CD4-positive, alpha-beta T cell treated with Interleukin-17A for 1 hour (primary cell): ENCODE measurements at regions not wholly inside any gene's neighbourhood (a gene's known extent, or its start where the extent isn't known, plus 50 kb on each side); places are given as distances from the start of the nearest gene placed in this dataset.
A peak's percentile ranks its signal among the peaks of the same experiment; 100 is the strongest.
"Not testable (repeated sequence)": the region's sequence is repeated elsewhere in the genome, so short reads cannot be mapped to it uniquely, and the experiment has no call there.

Experiments used
- DNase-seq: peaks from one replicate; pipeline ENCODE4 v3.0.0-alpha.2; 2020

DNA sequence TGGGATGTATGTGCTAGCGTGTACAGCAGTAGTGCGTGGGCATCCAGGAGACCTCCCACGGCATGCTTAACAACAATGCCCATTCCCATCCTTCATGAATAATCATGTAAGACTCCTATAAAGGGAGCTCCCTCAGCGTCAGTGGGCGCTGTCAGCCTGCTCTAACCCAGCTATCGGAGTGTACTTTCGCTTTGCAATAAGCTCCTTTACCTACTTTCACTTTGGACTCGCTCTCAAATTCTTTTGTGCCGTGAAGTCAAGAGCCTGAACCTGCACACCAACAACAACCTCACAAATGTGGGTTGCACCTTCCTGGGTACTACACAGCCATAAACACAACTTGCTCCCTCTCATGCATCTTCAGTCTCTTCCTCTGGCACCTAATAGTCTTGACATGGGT is 114.8 kb upstream of the PAXBP1 start:
- DNase-seq: peak; percentile 60

DNA sequence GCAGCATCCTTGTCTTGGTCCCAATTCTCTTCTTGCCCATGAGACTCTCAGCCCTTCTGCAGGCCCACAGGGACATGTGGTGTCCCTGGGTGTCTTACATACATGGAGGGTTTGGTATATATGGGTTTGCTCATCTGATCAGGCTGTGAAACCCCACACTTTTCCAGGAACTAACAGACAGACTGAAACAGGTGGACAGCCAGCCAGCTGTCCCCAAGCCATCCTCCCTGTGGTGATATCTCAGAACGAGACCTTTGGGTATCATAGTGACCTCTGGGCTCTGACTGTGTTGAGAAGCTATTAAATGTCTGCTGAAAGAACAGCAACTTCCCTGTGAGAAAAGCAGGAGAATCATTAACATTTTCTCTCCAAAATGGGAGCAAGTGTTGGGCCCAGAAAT is 115.5 kb upstream of the PAXBP1 start:
- no peak for DNase-seq

DNA sequence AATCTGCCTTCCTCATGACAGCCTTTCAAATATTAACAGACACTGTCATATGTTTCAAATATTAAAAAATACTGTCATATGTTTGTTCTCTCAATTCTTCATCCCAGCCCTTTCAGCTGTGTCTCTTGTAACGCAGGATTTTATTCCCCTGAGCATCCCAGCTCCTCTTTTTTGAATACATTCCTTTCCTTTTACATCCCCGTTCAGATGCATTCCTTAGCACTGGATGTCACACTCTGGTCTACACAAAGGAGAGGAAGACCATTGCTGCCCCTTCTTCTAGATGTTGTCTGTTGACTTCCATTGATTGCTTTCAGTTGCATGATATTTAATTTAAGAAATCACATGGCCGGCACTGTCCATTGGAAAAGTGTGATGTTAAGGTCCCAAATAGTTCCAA is 117.4 kb upstream of the PAXBP1 start:
- no peak for DNase-seq

DNA sequence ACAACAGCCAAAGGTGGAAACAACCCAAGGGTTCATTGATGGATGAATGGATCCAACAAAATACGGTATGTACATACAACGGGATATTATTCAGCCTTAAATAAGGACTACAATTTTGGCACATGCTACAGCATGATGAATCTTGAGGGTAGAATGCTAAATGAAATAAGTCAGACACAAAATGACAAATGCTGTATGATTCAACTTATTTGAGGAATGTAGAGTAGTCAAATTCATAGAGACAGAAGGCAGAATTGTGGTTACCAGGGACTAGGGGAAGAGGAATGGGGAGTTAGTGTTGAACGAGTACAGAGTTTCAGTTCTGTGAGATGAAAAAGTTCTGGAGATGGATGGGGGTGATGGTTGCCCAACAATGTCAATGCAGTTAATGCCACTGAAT is 118.0 kb upstream of the PAXBP1 start:
- DNase-seq: no peak

DNA sequence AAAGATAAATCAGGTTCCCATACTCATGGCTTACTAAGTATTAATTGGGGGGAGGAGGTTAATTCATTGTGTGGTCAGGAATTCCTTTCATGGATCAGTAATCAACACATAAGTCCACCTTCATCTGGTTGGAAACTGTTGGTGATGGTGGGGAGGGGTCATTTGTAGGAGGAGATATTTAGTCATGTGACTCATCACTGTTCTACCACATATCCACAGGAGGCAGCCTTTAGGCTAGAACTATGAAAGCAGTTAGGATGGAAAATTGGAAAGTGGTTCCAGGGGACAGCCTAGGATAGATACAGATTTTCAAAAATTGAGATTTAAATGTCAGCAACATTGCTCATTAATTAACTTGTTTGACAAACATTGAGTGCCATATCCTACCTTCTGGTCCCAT is 122.8 kb upstream of the PAXBP1 start:
- no peak for DNase-seq

DNA sequence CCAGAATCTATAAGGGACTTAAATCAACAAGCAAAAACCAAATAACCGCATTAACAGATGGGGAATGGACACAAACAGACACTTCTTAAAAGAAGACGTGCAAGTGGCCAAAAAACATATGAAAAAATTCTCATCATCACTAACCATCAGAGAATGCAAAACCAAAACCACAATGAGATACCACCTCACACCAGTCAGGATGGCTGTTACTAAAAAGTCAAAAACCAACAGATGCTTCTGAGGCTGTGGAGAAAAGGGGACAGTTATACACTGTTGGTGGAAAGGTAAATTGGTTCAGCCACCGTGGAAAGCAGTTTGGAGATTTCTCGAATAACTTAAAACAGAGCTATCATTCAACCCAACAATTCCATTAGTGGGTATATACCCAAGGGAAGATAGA is 124.9 kb upstream of the OLIG2 start:
- no peak for DNase-seq

DNA sequence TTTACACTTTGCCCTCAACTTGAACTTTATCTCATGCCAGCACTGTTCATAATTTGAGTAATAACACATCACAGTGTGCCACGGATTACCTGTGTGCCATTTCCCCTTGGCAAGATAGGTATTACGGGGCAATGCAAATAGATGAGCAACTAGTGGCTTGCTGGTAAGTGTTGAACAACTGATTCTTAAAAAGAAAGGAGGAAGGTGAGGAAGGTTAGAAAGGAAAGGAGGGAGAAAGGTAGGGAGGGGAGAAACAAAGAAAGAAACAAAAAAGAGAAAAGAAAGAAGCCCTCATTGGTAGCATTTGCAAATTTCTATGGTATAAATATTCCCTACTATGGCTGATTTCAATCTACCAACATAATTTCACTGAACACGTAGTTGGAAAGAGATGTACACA is 118.2 kb upstream of the OLIG2 start:
- DNase-seq: no peak

DNA sequence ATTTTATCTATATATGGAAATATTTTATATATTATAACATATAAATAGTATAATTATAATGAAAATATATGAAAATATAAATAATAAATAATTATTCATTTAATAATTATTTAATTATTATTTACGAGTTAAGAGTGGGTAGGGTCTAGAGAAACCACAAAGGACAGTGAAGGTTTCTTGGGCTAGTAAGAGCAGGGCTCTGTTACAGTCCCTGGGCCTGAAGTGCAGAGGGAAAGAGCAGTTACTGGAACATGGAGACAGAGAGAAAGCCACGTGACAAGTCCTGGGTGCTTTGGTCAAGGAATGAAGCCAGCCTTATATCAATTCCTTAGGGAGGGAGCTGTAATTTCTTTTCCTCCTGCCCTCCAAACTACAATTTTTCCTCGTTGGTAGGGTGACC is 117.2 kb upstream of the OLIG2 start:
- no peak for DNase-seq

DNA sequence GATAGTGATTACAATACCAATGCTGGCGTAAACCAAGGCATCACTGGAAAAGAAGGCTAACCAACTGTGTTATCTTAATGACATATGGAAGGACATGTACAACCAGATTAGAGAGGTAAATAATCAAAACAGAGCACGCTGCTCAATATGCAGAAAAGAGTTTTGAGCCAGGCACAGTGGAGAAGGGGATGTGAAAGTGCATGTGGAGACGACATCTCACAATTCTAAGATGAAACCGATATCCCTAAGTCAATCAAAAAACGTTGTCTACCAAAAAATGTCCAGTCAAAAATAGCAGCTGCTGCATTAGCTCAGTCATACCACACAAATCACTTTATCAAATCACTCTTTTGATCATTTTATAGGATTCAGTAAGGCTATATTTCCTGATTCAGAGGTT is 116.3 kb upstream of the OLIG2 start:
- no peak for DNase-seq

DNA sequence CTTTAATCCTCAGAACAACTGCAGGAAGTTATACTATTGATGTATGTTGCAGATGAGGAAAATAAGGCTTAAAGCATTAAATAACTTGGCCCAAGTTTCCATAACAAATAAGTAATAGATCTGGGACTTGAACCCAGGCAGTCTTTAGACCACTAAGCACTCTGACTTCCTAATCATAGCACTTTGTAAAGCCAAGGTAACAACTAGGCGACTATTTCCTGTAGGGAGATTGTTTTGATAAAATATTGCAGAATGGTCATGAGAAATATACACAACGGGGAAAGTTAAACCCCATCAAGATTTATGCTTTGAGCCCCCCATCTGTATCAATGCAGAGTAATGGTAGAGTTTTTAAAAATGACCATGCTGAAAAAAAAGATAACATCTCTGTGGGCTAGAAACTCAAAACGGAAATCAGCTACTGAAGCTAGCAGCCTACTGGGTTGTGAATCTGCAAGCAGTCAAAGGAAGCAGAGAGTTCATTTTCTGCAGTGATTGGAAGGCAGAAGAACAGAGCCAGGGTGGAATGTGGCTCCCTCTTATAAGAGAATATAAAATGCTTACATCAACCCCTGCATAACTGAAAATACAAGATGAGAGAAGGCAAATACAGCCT is 111.2 kb upstream of the OLIG2 start:
- peak; percentile 36 for DNase-seq

DNA sequence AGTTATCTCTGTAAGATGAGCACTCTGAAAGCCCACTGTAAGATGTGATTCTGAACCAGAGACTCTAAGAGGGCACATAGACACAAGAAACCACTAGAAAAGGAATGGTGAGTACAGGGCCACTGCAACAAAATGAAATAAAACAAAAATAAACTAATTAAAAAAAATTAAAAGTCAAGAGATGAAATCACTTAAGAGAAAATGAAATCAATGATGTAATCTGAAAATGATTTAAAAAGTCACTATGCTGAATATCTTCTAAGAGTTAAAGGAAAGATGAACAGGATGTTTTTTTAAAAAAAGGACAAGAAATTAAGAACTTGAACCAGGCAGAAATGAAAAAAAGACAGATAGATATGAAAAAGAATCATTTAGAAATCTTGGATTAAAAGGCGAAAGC is 110.6 kb upstream of the OLIG2 start:
- DNase-seq: no peak

DNA sequence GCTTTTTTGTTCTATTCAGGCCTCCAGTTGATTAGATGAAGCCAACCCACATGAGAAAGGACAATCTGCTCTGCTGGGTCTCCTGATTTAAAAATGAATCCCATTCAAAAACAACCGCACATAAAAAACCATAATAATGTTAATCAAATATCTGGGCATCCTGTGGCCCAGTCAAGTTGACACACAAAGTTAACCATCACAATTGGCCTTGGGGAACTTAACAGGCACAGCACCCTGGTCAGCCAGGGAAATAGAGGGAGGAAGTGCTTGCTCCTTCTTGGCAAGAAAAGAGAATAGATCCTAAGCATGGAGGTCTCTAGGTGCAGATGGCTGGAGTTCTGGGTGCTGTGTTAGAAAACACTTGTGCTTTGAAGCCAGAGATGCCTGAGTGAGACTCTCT is 109.6 kb upstream of the OLIG2 start:
- DNase-seq: no peak

DNA sequence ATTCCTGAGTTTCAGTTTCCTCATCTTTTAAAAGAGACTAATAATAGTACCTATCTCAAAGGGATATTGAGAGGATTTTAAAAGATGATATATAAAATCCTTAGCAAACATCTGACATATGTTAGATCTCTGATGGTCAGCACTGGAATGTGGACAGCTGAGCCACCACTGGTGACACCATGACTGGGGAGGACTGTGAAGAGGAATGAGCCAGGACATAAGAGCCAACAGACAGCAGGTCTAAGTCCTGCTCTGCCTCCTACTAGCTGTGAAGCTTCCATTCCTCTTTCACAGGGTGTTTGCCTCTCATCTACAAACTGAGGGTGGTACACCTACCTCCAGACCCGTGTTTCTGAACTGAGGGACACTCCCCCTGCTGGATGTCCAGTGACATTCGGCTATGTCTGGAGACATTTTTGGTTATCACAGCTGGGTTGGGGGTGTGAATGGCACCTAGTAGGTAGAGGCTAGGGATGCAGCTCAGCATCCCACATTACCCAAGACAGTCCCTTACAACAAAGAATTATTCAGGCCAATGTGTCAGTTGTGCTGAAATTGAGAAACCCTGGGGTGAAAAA is 109.1 kb upstream of the OLIG2 start:
- DNase-seq: peak; percentile 8

DNA sequence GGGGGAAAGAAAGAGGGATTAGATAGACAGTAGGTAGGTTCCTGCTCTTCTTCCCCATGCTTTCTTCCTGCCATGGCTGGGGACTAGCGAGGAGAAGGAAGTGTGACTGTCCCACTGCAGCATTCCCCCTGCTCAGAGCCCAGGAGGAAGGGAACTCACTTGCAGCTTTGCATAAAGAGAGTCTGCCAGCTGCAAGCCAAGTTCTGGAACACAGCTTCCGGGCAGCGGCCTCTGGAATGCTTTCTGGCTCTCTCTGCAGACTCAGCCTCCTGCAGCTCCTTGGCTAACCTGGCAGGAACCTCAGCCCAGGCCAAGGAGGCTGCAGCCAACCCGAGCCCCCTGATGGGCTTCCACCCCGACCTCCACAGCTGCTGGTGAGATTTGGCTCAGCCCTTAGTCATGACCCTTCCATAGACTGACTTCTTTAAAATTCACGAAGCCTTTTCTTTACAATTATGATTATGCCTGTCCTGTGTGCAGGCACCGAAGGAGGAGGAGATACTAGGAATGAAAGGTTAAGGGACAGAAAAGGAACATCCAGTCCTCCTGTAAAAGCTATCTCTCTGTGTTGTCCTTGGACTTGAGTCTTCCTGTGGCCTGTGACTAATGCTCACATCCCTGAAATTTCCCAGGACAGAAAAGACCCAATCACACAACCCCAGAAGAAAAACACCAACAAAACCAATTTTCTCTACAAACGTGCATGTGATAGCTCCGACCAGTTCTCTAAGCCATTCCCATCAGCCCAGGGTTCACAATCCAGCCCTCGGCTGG is 108.2 kb upstream of the OLIG2 start:
- DNase-seq: no peak

DNA sequence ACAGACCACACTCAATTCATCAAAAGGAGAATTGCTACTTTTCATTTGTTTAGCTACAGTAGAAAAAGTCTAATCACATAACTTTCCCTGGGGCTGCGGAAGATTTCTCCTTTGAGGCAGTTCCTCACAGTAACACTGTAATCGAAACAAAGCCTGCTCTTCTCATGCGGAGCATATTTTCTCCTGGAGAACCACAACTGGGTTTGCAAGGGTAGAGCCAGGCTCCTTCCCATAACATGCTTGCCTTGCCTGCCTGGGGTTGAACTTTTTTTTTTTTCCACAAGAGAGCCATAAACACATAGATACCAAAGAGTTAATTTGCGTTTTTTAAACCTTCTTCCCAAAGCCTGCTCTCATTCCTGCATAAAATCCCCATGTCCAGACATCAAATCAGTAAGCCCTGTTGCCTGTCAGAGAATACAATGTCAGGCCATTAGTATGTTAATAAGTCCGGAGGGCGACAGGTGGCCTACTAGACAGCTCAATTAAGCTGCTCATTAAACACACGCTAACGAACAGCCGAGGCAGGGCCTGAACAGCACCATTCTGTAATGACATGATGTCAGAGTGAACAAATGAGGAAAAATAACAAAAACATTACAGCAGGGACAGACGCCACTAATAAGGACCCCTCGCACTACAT is 107.1 kb upstream of the OLIG2 start:
- no peak for DNase-seq

DNA sequence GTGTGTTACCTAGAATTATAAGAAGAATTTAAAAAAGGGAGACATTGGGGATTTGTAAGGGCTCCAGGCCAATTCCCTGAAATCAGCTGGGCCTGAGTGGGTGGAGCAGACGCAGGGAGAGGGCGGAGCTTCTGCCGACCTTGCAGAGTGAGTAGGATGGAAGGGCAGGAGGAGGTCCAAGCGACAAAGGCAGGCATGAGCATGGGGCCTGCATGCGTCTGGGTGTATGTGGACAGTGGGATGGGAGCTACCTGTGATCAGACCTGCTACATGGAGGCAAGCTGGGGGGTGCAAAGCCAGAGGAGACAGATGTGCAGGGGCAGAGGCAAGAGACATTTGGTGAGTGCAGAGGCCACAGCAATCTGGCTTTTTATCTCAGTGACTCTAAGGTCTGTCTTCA is 105.3 kb upstream of the OLIG2 start:
- DNase-seq: no peak

DNA sequence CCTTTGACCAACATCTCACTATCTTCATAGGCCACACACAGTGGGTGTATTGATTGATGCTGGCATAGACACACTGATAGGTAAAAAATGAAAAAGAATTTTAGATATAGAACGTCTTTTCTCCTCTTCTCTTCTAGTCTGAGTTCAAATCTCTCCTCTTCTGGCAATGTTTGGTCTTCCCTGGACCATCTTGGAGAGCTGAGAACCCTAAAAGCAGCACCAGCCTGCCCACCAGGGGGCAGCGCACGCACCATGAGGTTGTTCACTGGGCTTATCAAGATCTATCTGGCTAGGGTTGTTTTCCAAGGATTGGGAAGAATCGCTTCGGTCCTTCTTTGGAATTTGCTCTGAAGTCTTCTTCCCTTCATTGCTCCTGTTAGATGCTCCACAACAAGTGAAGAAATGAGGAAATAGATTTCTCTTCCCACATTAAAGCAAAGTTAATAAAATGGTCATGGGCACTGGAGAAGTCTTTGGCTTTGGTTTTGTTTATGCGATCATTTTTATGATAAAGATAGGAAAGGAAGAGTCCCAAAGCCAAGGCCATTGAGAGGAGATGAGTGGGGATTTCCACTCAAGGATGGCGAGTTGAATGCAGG is 104.0 kb upstream of the OLIG2 start:
- peak; percentile 39 for DNase-seq

DNA sequence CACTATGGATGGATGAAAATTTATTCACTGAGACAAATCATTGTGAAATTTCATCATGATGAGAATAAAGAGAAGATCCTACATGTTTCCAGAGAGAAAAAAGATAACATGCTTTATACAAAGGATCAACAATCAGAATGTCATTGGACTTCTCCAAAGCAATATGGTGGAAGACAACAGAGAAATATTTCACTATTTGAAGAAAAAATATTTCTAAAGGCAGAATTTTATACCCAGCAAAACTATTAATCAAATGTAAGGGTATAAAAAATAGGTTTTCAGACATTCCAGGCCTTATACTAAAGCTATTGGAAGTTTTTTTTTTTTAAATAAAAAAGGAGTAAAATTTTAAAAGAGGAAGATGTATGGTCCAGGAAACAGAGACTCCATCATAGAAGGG is 100.6 kb upstream of the OLIG2 start:
- DNase-seq: no peak

DNA sequence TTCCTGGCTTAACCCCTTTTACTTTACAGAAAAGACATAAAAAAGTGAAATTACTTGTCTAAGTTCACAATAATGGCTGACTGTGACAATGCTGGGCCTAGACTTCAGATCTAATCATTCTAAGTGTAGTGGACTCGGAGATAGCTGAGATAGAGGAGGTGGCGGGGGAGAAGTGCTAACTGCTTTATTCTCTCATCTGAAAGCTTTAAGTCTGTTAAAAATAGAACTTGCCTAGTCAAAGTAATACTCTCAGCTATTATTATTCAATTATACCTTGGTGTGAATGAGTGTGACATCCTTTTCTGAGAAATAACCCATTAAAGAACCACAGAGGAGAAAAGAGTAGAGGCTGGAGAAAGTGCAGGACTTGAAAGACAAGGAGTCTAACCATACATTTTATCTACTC is 96.1 kb upstream of the OLIG2 start:
- peak; percentile 6 for DNase-seq

DNA sequence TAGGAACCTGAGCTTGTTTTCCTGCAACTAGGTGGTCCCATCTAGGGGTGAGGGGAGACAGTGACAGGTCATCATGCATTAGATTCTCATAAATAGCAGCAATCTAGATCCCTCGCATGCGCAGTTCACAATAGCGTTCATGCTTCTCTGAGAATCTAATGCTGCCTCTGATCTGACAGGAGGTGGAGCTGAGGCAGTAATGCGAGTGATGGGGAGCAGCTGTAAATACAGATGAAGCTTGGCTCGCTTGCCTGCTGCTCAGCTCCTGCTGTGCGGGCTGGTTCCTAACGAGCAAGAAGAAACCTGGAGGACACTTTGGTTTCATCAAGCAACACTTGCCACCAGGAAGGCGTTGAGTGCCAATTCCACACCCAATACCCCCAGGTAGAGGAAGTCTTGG is 95.1 kb upstream of the OLIG2 start:
- DNase-seq: no peak

DNA sequence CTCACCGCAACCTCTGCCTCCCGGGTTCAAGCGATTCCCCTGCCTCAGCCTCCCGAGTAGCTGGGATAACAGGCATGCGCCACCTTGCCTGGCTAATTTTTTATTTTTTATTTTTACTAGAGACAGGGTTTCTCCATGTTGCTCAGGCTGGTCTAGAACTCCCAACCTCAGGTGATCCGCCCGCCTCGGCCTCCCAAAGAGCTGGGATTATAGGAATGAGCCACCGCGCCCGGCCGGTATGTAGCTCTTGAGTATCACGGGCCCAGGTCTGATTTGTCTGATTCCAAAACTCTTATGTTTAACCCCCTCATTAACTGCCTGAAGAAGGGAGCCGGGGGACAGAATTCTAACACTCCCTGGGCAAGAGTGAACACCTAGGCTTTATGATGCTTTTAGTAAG is 91.7 kb upstream of the OLIG2 start:
- not testable (repeated sequence) for DNase-seq

DNA sequence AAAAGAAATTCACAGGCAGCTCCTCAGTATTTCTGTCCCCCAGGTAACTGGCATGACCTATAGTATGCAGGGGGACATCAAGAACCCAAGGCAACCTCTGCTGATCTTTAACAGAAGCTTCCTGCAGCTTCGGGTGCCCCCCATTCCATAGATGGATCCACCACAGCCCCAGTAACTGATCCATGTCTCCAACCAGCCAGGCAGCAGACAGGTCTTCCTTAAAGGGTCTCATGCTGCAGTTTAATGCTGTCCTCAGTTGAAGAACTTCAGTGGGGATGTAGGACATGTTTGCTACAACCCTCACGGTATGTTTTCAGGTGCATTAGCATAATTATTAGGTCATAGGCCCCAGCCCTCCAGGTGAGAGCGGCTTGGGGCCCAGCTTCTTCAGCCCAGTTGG is 90.9 kb upstream of the OLIG2 start:
- no peak for DNase-seq
